Astrocyte of the cerebellum (primary cell): ENCODE measurements at regions not wholly inside any gene's neighbourhood (a gene's known extent, or its start where the extent isn't known, plus 50 kb on each side); places are given as distances from the start of the nearest gene placed in this dataset.
"Not testable (repeated sequence)": the region's sequence is repeated elsewhere in the genome, so short reads cannot be mapped to it uniquely, and the experiment has no call there.

Experiments
- DNase-seq: peaks from one replicate; pipeline ENCODE4 v3.0.0-alpha.2; 2011; ENCODE audit warnings: low read depth
- H3K4me3 ChIP-seq: 2 replicates; pipeline ENCODE4 v1.5.1; 2011; ENCODE audit warnings: mild to moderate bottlenecking, low read depth, low read length, moderate library complexity
- CTCF ChIP-seq: IDR thresholded peaks from 2 replicates; pipeline ENCODE4 v1.5.1; 2012; ENCODE audit warnings: low read length, low read depth, moderate library complexity, mild to moderate bottlenecking; ENCODE audit errors: missing control alignments
- in situ Hi-C: cut with HindIII; loops from 2 replicates; pipeline ENCODE4 v1.10.0; 2017; ENCODE audit warnings: low sequenced_read_pairs

DNA sequence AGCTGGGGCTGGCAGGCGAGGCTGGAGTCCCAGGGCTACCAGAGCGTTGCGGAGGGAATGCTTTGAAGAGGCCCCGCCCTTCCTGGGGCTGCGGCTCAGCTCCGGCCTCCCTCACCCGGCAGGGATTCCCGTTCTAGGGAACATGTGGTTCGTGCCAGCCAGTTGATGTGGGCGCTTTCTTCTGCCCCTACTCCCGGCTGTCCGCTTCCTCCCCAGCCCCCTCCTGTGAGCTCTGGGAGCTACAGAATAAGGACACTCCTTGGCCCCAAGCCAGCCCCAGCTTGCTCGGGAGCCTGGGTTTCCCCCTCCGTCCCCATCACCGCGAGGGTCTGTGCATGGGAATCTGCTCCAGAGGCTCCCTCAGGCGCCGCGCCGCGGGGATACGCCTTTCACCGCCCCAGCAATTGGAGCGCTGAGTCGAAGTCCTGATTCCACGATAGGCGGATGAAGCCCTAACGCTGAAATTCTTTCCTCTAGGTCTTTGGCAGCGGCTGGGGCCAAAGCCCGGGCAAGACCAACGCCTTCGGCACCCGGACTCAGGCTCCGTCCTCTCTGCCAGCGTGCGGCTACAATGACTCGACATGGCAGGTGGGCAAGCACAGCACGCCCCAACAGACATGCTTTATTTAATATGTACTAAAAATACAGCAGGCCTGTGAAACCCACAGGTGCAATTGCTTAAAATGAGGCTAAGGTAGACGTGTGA, 69.5 kb downstream of the KLF15 start:
- in situ Hi-C loops = no loop called here
- peak overlapping the region; percentile 46 for H3K4me3 ChIP-seq
- TF ChIP-seq CTCF = no peak
- no peak for DNase-seq

DNA sequence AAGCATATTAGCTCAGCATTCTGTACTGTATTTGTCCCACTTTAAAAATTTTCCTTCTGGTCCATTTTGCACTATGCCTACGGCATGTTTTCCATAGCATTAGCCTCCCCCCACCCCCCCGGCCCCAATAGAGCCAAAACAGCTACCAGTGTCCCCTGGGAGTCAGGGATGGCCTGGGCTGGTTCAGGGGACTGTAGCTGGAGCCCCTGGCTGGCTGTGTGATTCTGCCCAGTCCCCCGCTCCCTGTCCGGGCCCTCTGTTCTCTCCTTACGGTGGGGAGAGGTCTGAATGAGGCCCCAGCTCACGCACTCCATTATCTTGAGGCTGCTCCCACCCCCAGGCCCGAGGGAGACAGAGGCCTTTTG, 70.1 kb downstream of the KLF15 start:
- no peak for TF ChIP-seq CTCF
- no peak for DNase-seq
- H3K4me3 ChIP-seq = peak overlapping the region; percentile 46
- in situ Hi-C loops = no loop called here

DNA sequence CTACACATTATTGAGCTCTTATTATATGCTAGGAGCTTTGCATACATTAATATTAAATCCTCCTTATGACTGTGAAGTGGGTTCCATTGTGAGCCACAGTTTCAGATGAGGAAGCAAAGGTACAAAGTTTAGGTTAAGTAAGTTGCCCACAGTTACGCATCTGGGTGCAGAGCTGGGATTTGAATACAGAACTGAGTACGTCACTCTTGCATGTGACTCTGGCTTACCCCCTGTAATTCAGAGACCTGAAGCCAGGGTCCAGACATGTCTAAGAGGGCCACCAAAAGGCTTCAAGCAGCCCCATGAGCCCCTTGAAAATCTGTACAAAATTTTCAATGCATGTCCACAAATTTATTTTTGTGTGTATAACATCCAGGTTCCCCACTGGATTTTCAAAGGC, 71.8 kb downstream of the KLF15 start:
- DNase-seq = no peak
- no peak for TF ChIP-seq CTCF
- in situ Hi-C loops = no loop called here
- no peak overlapping the region for H3K4me3 ChIP-seq

DNA sequence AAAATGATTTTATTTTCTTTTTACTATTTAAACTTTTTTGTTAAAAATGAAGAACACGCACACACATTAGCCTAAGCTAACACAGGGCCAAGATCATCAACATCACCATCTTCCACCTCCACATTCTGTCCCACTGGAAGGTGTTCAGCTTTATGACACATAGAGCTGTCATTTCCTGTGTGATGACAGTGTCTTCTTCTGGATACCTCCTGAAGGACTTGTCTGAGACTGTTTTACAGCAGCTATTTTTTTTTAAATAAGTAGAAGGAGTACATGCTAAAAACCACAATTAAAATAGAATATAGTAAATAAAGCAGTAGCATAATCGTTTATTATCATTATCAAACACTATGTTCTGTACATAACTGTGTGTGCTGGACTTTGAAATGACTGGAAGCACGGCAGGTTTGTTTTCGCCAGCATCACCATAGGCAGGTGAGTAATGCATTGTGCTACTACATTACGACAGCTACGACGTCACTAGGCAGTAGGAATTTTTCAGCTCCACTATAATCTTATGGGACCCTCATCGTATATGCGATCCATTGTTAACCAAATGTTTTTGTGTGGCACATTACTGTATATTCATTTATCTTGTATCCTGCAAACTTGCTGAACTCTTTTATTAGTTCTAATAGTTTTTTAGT, 72.8 kb downstream of the KLF15 start:
- H3K4me3 ChIP-seq = no peak overlapping the region
- no peak for DNase-seq
- in situ Hi-C loops = no loop called here
- no peak for TF ChIP-seq CTCF

DNA sequence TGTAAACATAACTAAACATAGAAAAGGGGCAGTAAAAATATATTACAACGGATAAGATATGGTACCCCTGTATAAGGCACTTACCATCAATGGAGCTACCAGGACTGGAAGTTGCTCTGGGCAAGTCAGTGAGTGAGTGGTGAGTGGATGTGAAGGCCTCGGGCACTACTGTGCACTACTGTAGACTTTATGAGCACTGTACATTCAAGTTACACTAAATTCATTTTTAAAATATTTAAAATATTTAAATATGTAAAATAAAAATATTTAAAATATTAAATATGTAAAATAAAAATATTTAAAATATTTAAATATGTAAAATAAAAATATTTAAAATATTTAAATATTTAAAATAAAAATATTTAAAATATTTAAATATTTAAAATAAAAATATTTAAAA, 73.6 kb downstream of the KLF15 start:
- DNase-seq, in situ Hi-C loops, H3K4me3 ChIP-seq: not testable (repeated sequence)

GRCh38 chr3:126279853-126280252, 77.4 kb downstream of the KLF15 start:
- H3K4me3 ChIP-seq = no peak overlapping the region
- no peak for DNase-seq
- in situ Hi-C loops = no loop called here
- TF ChIP-seq CTCF = no peak

DNA sequence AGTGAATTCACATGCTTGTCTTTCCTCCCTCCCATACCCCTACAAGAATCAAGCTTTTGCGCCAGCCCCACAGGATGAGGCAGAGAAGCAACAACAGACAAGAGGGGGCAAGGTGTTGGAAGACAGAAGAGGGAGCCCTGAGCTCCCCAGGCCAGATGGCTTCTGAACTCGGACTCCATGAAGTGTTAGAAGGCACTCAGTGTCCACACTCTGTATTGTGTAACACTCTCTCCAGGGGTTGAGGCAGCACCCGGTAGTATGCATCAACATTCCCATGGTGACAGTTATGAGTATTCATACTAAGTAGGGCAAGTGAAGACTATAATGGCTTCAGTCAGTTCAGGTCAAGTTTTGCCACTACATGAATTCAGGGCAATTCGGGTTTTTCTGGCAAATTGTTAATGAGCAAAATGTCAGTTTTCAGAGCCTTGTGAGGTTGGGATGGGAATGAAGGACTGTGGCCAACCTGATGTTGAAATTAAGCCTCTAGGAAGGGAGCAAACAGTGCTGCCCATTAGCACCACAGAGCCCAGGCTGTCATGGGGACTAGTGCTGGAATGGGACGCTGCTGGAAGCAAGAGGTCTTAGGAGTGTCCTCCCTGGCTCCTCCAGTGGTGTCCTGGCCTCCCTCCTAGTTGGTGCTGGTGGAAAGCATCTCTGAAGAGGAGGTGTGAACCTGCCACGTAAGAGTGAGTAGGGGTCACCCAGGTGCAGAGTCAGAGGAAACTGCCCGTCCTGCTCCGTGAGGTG, 79.4 kb downstream of the KLF15 start:
- H3K4me3 ChIP-seq = no peak overlapping the region
- TF ChIP-seq CTCF = no peak
- in situ Hi-C loops = no loop called here
- no peak for DNase-seq
